ENCODE measurements at regions not wholly inside any gene's neighbourhood (a gene's known extent, or its start where the extent isn't known, plus 50 kb on each side); places are given as distances from the start of the nearest gene placed in this dataset.
"Not testable (repeated sequence)": the region's sequence is repeated elsewhere in the genome, so short reads cannot be mapped to it uniquely, and the experiment has no call there.

DNA sequence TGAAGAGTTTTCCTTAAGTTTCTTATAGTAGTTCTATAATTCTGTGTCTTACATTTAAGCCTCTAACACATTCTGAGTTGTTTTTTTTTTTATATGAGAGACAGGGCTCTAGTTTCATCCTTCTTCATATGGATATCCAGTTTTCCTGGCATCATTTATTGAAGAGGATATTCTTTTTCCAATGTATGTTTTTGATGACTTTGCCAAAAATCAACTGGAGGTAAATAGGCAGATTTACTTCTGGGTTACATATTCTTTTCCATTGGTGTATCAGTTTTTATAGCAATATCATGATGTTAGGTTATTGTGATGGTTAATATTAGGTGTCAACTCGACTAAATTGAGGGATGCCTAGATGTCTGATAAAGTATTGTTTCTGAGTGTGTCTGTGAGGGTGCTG lies 650.7 kb upstream of the GRID2 start:
- DNase-seq (ENCODE audit: low read depth), result no peak

DNA sequence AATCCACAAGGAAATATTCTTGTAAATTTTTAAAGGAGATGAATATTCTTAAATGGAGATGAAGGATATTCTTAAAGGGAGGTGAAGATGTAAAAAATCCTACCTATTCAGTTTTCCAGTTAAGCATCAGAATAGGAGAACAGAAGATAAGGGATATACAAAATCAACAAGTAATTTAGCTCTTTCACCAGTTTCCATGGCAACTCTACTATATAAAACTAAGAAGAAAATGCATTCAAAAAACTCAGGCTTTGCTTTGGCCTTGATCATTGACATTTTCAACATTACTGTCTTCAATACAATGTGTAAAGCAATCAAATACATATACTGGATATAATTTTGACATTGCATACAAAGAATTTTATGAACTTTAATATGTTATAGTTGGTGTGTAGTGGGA lies 622.7 kb upstream of the GRID2 start:
- DNase-seq (ENCODE audit: low read depth), result no peak

DNA sequence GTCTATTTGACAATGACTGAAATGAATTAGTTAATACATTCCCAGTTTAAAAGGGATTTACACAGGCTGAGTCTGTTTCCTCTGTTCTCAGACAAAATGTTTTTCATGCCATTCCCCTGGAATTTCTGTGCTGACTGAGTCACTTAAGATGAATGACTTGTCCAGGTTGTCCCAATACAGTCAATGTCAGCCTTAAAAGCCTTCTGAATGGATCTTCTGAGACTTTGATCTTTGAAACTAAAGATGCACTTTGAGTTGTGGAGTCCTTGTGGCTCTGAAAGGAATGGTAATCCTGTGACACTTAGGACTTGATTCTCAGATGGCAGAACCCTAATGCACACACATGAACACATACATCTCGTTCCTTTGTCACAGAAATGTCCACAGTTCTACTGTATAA lies 622.2 kb upstream of the GRID2 start:
- no peak for DNase-seq (ENCODE audit: low read depth)

DNA sequence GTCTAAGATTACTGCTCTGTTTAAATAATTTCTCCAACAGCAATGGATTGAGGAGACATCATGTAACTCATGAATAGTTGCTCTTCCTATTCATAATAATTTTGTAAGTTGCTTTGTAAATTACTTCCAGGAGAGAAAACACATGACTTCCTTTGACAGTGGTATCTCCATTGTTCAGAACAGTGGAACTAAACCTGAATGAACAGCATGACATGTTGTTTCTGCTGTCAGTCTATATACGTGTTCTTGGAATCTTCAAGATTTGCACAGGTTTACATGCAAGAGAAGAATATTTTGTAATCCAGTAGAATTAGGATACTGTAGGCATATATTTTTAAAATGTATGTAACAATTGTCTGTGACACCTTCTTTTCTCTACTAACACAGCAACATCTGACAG lies 618.8 kb upstream of the GRID2 start:
- DNase-seq (ENCODE audit: low read depth), result no peak

DNA sequence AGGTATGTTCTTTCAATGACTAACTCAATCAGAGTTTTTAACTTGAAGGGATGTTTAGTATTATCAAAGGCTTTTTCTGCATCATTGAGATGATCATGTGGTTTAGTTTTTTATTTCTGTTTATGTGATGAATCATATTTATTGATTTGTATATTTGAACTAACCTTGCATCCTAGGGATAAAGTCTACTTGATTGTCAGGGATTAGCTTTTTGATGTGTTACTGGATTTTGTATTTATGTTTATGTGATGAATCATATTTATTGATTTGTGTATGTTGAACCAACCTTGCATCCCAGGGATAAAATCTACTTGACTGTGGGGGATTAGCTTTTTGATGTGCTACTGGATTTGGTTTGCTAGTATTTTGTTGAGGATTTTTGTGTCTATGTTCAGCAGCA lies 615.4 kb upstream of the GRID2 start:
- no peak for DNase-seq (ENCODE audit: low read depth)

DNA sequence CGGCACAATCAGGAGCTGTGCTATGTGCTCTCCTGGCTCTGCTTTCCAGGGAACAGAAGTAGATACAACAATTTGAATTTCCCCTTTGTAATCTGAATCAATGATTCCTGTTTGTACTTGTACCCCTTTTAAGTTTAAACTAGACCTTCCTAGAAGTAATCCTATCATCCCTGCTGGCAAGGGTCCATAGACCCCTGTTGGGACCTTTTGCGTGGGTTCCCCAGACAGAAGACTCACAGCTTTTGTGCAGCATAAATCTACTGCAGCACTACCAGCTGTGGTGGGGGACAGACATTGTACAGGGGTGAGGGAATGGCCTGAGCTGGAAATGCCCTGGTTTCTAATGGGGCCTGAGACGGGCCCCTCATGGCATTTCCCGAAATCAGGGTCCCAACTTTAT lies 604.1 kb upstream of the GRID2 start:
- not testable (repeated sequence) for DNase-seq (ENCODE audit: low read depth)

DNA sequence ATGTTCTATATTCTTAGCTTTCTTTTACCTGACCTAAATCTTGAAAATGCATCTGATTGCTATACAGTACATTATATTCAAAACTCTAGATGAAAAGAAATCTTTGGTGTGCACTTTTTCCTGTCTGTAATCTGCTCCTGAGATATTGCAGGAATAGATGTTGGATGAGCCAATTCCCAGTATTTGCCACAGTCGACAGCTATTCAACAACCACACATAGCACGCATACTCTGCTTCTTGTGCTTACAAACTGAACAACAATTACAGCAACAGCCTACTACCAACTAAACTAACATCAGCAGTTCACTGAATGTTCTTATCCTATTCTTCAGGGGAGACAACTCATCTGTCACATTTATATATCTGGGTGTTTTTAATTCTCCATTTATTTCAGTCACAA lies 573.9 kb upstream of the GRID2 start:
- DNase-seq (ENCODE audit: low read depth), result no peak

DNA sequence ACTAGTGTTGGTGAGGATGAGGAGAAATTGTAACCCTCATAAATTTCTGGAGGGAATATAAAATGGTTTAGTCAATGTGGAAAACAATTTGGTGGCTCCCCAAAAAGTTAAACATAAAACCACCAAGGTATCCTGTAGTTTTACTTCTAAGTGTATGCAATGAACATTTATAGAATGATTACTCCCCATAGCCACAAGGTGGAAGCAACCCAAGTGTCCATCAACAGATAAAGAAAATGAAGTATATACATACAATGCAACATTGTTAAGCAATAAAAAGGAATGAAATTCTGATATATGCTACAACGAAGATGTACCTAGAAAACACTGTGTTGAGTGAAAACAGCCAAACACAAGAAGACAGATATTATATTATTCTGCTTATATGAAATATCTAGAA lies 569.1 kb upstream of the GRID2 start:
- no peak for DNase-seq (ENCODE audit: low read depth)

DNA sequence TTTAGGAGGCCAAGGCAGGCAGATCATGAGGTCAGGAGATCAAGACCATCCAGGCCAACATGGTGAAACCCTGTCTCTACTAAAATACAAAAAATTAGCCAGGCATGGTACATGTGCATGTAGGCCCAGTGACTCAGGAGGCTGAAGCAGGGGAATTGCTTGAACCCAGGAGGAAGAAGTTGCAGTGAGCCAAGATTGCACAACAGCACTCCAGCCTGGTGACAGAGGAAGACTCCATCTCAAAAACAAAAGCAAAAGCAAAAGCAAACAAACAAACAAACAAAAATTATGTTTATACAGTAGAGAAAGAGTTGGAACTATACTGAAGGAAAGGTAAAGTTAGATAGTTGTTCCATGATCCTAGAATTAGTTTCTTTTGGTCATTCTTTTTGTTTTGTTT lies 564.9 kb upstream of the GRID2 start:
- not testable (repeated sequence) for DNase-seq (ENCODE audit: low read depth)

DNA sequence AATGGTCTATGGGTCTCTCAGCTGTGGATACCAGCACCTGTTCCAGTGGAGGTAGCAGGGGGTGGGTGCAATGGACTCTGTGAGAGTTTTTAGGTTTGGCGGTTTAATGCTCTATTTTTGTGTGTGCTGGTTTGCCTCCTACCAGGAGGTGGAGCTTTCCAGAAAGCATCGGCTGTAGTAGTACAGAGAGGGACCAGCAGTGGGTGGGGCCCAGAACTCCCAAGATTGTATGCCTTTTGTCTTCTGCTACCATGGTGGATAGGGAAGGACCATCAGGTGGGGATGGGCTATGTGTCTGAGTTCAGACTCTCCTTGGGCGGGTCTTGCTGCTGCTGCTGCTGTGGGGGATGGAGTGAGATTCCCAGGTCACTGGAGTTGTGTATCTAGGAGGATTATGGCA lies 557.2 kb upstream of the GRID2 start:
- no peak for DNase-seq (ENCODE audit: low read depth)

DNA sequence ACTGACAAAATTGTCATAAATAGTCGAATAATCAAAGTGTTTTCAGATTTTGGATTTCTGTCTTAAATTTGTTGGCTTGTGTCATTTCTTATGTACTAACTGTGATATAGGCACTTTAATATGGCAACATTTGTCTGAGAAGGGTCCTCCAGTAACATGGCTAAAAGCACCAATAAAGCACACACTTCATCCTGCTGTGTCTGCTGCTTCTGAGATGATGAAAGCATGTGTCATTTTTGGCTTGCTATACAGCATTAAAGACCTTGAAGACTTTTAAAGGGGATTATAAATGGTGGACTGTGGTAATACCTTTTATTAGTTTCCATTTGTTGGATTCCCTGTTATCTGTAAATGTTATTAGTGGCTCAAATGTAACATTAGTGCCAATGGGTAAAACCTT lies 551.8 kb upstream of the GRID2 start:
- DNase-seq (ENCODE audit: low read depth), result no peak

DNA sequence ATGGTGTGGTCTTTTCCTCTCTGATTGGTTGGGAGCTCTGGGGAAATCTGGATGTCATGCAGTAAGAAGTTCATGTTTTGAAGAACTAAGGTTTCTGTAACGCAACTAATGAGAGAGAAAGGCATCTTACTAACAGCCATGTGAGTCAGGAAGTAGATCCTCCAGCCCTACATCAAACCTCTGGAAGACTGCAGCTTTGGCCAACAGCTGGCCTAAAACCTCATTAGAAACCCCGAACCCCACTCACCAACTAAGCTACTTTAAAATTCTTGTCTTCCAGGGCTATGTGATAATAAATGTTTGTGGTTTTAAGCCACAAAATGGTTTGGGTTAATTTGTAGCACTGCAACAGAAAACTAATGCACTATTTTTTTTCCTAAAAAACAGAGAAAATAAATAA lies 549.0 kb upstream of the GRID2 start:
- no peak for DNase-seq (ENCODE audit: low read depth)

DNA sequence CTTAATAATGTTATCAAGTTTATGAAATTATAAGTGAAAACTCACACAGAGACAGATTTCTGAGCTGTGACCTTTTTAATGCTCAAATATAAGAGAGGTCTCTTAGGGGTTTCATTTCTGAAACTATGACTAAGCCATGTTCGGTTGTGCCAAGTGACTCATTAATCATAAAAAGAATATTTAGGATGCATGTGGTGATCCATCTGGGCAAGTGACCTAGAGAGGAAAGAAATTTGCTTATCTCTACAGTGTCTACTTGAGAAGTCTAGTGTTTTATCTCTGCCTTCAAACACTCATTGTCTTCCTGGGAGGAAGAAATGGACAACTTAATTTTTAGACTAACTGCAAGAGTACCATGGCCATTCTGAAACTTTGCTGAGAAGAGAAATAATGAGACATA lies 545.3 kb upstream of the GRID2 start:
- no peak for DNase-seq (ENCODE audit: low read depth)

DNA sequence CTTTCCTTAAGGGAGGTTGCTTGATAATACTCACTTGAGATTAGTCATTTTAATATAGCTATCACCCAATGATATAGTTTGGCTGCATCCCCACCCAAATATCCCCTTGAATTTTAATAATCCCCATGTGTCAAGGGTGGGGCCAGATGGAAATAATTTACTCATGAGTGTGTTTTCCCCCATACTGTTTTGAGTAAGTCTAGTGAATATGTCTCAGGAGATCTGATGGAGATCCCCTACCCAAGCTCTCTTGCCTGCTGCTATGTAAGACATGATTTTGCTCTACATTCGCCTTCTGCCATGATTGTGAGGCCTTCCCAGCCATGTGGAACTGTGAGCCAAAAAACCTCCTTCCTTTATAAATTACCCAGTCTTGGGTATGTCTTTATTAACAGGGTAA lies 539.7 kb upstream of the GRID2 start:
- DNase-seq (ENCODE audit: low read depth), result no peak

DNA sequence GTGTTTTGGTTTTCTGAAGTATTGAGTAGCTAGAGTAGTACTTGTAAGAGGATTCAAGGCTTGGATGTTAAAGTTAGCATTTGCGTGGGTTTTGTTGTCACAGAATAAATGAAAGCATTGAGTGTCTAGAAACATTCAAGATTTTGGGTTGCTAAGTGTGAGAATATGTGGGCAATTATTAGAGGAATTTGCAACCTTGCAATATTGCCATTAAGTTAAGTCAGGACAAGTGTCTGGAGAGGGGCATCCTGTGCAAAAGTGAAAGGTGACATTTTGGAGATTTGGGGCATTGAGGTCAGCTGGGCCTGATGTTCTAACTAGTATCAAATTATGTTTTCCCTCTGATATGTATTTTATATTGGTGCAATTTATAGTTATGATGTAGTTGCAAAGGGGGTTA lies 533.9 kb upstream of the GRID2 start:
- DNase-seq (ENCODE audit: low read depth), result no peak

DNA sequence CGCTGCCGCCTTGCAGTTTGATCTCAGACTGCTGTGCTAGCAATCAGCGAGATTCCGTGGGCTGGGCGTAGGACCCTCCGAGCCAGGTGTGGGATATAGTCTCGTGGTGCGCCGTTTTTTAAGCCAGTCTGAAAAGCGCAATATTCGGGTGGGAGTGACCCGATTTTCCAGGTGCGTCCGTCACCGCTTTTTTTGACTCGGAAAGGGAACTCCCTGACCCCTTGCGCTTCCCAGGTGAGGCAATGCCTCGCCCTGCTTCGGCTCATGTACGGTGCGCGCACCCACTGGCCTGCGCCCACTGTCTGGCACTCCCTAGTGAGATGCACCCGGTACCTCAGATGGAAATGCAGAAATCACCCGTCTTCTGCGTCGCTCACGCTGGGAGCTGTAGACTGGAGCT lies 512.1 kb upstream of the GRID2 start:
- DNase-seq (ENCODE audit: low read depth), result not testable (repeated sequence)

DNA sequence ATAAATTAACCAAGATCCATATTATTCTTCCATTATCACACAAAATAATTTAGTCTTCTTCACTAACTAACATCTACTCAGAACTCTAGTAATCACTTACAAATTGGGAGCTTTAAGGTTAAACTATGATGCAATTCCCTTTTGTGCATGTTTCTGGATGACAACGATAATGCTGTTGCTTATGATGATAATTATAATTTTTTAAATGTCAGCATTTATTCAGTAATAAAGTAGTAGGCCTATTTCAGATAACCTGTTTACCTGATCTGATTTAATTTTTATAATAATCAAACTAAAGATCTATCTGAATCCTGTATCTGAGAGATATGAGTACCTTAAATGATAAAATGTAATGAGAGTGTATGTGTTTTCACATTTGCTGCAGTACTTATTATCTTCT lies 507.8 kb upstream of the GRID2 start:
- DNase-seq (ENCODE audit: low read depth), result no peak

DNA sequence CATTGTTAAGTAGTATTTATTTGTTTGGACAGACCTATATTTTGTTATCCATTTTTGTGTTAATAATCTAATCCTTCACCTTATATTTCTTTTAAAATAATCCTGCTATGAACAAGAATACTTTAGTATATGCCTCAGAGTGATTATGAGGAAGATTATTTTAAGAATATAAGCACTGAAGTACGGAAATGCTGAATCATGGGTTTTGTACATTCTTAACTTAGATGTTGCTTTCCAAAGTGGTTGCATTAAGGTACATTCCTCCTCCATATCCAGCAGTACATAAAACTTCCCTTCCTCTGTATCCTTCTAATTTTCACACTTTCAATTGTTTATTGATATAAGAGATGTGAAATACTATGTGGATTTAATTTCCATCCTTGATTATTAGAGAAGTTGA lies 491.4 kb upstream of the GRID2 start:
- DNase-seq (ENCODE audit: low read depth), result no peak

DNA sequence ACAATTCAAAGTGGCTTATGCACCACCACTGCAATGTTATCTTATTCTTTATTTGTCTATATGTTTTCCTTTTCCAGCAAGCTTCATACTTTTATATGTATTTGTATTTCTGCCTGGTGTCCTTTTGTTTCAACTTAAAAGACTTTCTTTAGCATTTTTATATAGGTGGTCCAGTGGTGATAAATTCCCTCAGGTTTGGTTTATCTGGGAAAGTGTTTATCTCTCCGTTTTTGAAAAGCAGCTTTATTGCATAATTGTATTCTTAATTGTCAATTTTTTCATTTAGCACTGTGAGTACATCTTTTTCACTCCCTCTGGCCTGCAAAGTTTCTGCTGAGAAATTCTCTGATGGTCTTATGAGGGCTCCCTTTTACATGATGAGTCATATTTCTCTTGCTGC lies 479.0 kb upstream of the GRID2 start:
- no peak for DNase-seq (ENCODE audit: low read depth)

DNA sequence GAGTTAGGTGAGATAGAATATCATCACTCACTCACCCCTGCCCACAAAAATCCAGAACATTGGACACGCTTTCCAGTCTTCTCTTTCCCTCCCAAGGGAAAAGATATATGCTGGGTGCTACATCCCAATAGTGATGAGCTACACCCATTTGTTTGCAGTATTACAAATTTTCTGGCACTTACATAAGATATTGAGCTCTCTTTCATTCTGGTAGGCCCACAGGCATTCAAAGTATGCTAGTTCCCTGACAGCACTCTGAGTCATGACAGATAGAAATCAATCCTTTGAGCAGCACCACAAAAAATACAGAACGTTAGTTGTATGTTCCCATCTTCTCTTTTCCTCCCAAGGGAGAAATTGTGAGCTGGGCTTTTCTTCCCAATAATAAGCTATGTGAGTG lies 477.6 kb upstream of the GRID2 start:
- DNase-seq (ENCODE audit: low read depth), result peak; percentile 19

DNA sequence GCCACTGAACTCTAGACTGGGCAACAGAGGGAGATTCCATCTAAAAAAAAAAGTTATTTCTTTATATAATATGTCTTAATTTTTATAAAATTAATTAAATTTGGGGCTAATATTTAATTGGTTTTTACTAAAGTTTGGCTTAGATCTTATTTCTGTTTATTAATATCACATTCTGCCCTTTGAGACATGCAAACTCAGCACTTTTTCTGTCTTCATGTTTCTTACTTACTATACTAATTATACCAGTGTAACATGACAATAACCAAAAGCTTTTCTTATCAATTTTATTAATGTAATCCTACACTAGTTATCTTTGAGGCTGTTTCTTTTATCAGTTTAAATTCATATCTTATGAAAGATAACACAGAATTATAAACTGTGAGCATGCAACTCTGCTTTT lies 475.9 kb upstream of the GRID2 start:
- DNase-seq (ENCODE audit: low read depth), result no peak

DNA sequence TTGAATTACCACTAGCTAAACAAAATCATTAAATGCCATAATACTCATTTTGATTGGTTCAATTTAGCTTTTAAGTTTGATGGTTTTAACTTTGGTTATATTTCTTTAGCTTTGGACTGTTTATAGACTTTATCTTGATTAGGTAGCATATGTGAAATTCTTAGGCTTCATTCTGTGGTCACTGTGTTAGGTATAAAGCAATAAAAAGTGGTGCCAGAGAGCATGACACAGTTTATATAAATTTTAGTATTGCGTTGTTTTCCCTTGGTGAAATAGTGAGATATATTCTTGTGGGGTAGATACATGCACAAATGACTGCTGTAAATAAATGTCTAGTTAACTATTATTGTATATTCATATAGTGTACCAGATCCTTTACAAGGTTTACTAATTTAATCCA lies 474.2 kb upstream of the GRID2 start:
- no peak for DNase-seq (ENCODE audit: low read depth)

DNA sequence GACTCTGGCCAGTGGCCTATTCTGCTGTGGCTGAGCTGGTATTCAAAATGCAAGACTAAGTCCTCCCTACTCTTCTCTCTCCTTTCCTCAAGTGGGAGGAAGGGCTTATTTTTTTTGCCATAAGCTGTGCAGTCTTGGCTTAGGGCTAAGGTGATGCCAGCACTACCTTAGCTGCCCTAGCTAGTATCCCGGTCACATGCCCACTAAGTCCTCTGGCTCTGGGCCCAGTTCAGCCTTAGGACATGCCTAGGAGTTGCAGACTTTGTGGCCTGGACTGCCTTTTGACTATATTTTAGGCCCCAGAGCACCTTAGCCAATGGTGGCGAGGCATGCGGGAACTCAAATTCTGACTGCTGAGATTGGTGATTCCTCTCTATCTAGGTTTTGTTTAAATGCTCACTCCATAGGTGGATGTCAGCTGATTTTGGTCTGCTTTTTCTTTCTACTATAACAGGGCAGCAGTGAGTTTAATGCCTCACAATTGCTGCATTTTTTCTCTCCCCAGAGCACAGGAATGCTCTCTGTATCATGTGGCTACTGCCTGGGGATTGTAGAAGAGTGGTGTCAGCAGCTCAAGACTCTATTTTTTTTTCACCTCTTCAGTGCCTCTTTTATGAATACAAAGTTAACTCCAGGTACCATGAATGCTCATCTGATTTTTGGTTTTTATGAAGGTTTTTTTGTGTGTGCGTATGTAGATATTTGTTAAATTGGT lies 472.9 kb upstream of the GRID2 start:
- no peak for DNase-seq (ENCODE audit: low read depth)

DNA sequence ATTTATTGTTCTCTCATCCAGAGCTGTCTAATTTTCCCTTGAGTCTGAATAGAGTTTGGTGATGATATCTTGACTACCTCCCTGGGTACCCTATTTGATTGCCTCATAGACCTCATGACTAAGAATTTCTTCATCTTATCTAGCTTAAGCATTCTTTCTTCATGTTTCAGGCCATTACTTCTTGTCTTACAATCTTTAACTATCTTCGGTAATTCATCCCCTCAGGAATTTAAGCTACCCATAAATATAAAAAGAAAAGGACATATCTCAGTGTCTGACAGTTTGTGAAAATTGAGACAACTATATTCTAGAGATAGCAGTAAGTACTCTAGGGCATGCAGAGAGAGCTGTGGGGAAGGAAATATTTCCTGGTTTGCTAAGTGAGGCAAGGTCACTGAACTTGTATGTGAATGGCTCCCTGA lies 466.1 kb upstream of the GRID2 start:
- DNase-seq (ENCODE audit: low read depth), result peak; percentile 61

Data from renal cortical epithelial cell (primary cell).